ENCODE measurements at regions not wholly inside any gene's neighbourhood (a gene's known extent, or its start where the extent isn't known, plus 50 kb on each side); places are given as distances from the start of the nearest gene placed in this dataset.
"Not testable (repeated sequence)": the region's sequence is repeated elsewhere in the genome, so short reads cannot be mapped to it uniquely, and the experiment has no call there.

GRCh38 chr5:89638871-89639270 is 755.9 kb upstream of the MEF2C start:
- Histone ChIP-seq H3K9me3 (ENCODE audit: low read length) (no peaks in the 10 kb centered on the region), H2AFZ (ENCODE audit: low read length) (no peak overlapping the region), H3K4me2 (ENCODE audit: low read length) (no peak overlapping the region), H3K36me3 (ENCODE audit: insufficient read depth, low read length) (no peaks in the 10 kb centered on the region), H3K4me1 (ENCODE audit: insufficient read depth, low read length, poor library complexity, severe bottlenecking) (no peaks in the 10 kb centered on the region), H3K27ac (ENCODE audit: low read depth, low read length, poor library complexity, severe bottlenecking) (no peak overlapping the region), H3K9me2 (ENCODE audit: insufficient read depth, low read length) (no peaks in the 10 kb centered on the region), H3K4me3 (ENCODE audit: low read depth, low read length, poor library complexity, severe bottlenecking) (no peak overlapping the region), H3K79me2 (ENCODE audit: insufficient read depth, low read depth, low read length) (no peaks in the 10 kb centered on the region), H4K20me1 (ENCODE audit: insufficient read depth, low read length) (no peaks in the 10 kb centered on the region)
- POLR2A ChIA-PET = no interaction called here
- CTCF ChIA-PET (ENCODE audit: unreplicated experiment) = no interaction called here
- BruUV-seq (replicated peaks) = no TSS peak
- no peak for DNase-seq (ENCODE audit: low spot score)
- TF ChIP-seq EZH2phosphoT487 (IDR thresholded peaks at IDR 0.05; ENCODE audit: borderline replicate concordance, low read depth, low read length) (no peak), CTCF (conservative IDR thresholded peaks at IDR 0.05; ENCODE audit: low read length) (no peak)
- intact Hi-C loops (cut with micrococcal nuclease; ENCODE audit: unreplicated experiment) = no loop called here

- H3K9me3 ChIP-seq (ENCODE audit: low read length); intact Hi-C loops (cut with micrococcal nuclease; ENCODE audit: unreplicated experiment); CTCF ChIA-PET (ENCODE audit: unreplicated experiment); H3K4me3 ChIP-seq (ENCODE audit: low read depth, low read length, poor library complexity, severe bottlenecking); BruUV-seq (replicated peaks); H4K20me1 ChIP-seq (ENCODE audit: insufficient read depth, low read length); H3K27ac ChIP-seq (ENCODE audit: low read depth, low read length, poor library complexity, severe bottlenecking); H3K9me2 ChIP-seq (ENCODE audit: insufficient read depth, low read length); H3K4me2 ChIP-seq (ENCODE audit: low read length); DNase-seq (ENCODE audit: low spot score); H3K79me2 ChIP-seq (ENCODE audit: insufficient read depth, low read depth, low read length); H3K4me1 ChIP-seq (ENCODE audit: insufficient read depth, low read length, poor library complexity, severe bottlenecking); POLR2A ChIA-PET; H2AFZ ChIP-seq (ENCODE audit: low read length); H3K36me3 ChIP-seq (ENCODE audit: insufficient read depth, low read length): not testable (repeated sequence)
These were observed 751.2 kb upstream of the MEF2C start for GRCh38 chr5:89634176-89634575.

- H4K20me1 ChIP-seq (ENCODE audit: insufficient read depth, low read length); H2AFZ ChIP-seq (ENCODE audit: low read length); POLR2A ChIA-PET; H3K9me3 ChIP-seq (ENCODE audit: low read length); H3K4me2 ChIP-seq (ENCODE audit: low read length); H3K79me2 ChIP-seq (ENCODE audit: insufficient read depth, low read depth, low read length); BruUV-seq (replicated peaks); H3K36me3 ChIP-seq (ENCODE audit: insufficient read depth, low read length); H3K4me1 ChIP-seq (ENCODE audit: insufficient read depth, low read length, poor library complexity, severe bottlenecking); CTCF ChIA-PET (ENCODE audit: unreplicated experiment); H3K9me2 ChIP-seq (ENCODE audit: insufficient read depth, low read length); H3K27ac ChIP-seq (ENCODE audit: low read depth, low read length, poor library complexity, severe bottlenecking); intact Hi-C loops (cut with micrococcal nuclease; ENCODE audit: unreplicated experiment); DNase-seq (ENCODE audit: low spot score); H3K4me3 ChIP-seq (ENCODE audit: low read depth, low read length, poor library complexity, severe bottlenecking): not testable (repeated sequence)
These were observed 747.1 kb upstream of the MEF2C start for GRCh38 chr5:89630064-89630463.

- intact Hi-C loops (cut with micrococcal nuclease; ENCODE audit: unreplicated experiment) = no loop called here
- no peaks in the 10 kb centered on the region for H4K20me1 ChIP-seq (ENCODE audit: insufficient read depth, low read length)
- H3K27ac ChIP-seq (ENCODE audit: low read depth, low read length, poor library complexity, severe bottlenecking) = no peak overlapping the region
- H3K4me2 ChIP-seq (ENCODE audit: low read length) = no peak overlapping the region
- H3K9me2 ChIP-seq (ENCODE audit: insufficient read depth, low read length) = no peaks in the 10 kb centered on the region
- H3K36me3 ChIP-seq (ENCODE audit: insufficient read depth, low read length) = no peaks in the 10 kb centered on the region
- POLR2A ChIA-PET = interaction anchor here (0.5 to 0.6 kb wide), 2 partner anchors 40 to 963 kb away, joined by 3 read pairs; no protein-coding TSS in a partner anchor
- no peak overlapping the region for H2AFZ ChIP-seq (ENCODE audit: low read length)
- H3K4me3 ChIP-seq (ENCODE audit: low read depth, low read length, poor library complexity, severe bottlenecking) = no peak overlapping the region
- TF ChIP-seq CTCF (conservative IDR thresholded peaks at IDR 0.05; ENCODE audit: low read length) = no peak
- no peak for TF ChIP-seq EZH2phosphoT487 (IDR thresholded peaks at IDR 0.05; ENCODE audit: borderline replicate concordance, low read depth, low read length)
- H3K79me2 ChIP-seq (ENCODE audit: insufficient read depth, low read depth, low read length) = no peaks in the 10 kb centered on the region
- DNase-seq (ENCODE audit: low spot score) = no peak
- CTCF ChIA-PET (ENCODE audit: unreplicated experiment) = no interaction called here
- no peaks in the 10 kb centered on the region for H3K9me3 ChIP-seq (ENCODE audit: low read length)
- H3K4me1 ChIP-seq (ENCODE audit: insufficient read depth, low read length, poor library complexity, severe bottlenecking) = no peaks in the 10 kb centered on the region
- no TSS peak for BruUV-seq (replicated peaks)
These were observed 746.1 kb upstream of the MEF2C start for GRCh38 chr5:89628876-89629635.

Measured in OCI-LY7 (cell line).